ENCODE measurements at regions not wholly inside any gene's neighbourhood (a gene's known extent, or its start where the extent isn't known, plus 50 kb on each side); places are given as distances from the start of the nearest gene placed in this dataset.
"Not testable (repeated sequence)": the region's sequence is repeated elsewhere in the genome, so short reads cannot be mapped to it uniquely, and the experiment has no call there.

DNA sequence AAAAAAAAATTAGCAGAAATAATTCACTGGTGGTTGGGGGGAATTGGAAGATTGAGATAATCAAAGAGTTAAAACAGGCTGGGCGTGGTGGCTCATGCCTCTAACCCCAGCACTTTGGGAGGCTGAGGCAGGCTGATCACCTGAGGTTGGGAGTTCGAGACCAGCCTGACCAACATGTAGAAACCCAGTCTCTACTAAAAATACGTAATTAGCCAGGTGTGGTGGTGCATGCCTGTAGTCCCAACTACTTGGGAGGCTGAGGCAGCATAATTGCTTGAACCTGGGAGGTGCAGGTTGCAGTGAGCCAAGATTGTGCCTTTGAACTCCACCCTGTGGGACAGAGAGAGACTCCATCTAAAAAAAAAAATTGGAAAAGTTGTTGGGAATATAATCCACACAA lies 173.2 kb upstream of the TPTE start:
- not testable (repeated sequence) for TF ChIP-seq CSDC2 (CRISPR knock-in tag; IDR thresholded peaks at IDR 0.05); TOX (CRISPR knock-in tag; IDR thresholded peaks at IDR 0.05; ENCODE audit: borderline replicate concordance); ARNTL (CRISPR knock-in tag; IDR thresholded peaks at IDR 0.05; ENCODE audit: borderline replicate concordance, low read depth); ZNF8 (CRISPR knock-in tag; IDR thresholded peaks at IDR 0.05); BACH2 (CRISPR knock-in tag; IDR thresholded peaks at IDR 0.05; ENCODE audit: borderline replicate concordance); PPARA (CRISPR knock-in tag; IDR thresholded peaks at IDR 0.05; ENCODE audit: borderline replicate concordance); ZNF565 (CRISPR knock-in tag; conservative IDR thresholded peaks at IDR 0.05; ENCODE audit: low read depth)
- TF ChIP-seq, protein P1, sequence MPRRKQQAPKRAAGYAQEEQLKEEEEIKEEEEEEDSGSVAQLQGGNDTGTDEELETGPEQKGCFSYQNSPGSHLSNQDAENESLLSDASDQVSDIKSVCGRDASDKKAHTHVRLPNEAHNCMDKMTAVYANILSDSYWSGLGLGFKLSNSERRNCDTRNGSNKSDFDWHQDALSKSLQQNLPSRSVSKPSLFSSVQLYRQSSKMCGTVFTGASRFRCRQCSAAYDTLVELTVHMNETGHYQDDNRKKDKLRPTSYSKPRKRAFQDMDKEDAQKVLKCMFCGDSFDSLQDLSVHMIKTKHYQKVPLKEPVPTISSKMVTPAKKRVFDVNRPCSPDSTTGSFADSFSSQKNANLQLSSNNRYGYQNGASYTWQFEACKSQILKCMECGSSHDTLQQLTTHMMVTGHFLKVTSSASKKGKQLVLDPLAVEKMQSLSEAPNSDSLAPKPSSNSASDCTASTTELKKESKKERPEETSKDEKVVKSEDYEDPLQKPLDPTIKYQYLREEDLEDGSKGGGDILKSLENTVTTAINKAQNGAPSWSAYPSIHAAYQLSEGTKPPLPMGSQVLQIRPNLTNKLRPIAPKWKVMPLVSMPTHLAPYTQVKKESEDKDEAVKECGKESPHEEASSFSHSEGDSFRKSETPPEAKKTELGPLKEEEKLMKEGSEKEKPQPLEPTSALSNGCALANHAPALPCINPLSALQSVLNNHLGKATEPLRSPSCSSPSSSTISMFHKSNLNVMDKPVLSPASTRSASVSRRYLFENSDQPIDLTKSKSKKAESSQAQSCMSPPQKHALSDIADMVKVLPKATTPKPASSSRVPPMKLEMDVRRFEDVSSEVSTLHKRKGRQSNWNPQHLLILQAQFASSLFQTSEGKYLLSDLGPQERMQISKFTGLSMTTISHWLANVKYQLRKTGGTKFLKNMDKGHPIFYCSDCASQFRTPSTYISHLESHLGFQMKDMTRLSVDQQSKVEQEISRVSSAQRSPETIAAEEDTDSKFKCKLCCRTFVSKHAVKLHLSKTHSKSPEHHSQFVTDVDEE (CRISPR knock-in tag; IDR thresholded peaks at IDR 0.05): not testable (repeated sequence)
- TF ChIP-seq, protein P2, sequence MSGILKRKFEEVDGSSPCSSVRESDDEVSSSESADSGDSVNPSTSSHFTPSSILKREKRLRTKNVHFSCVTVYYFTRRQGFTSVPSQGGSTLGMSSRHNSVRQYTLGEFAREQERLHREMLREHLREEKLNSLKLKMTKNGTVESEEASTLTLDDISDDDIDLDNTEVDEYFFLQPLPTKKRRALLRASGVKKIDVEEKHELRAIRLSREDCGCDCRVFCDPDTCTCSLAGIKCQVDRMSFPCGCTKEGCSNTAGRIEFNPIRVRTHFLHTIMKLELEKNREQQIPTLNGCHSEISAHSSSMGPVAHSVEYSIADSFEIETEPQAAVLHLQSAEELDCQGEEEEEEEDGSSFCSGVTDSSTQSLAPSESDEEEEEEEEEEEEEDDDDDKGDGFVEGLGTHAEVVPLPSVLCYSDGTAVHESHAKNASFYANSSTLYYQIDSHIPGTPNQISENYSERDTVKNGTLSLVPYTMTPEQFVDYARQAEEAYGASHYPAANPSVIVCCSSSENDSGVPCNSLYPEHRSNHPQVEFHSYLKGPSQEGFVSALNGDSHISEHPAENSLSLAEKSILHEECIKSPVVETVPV (CRISPR knock-in tag; IDR thresholded peaks at IDR 0.05): not testable (repeated sequence)
